ENCODE measurements at regions not wholly inside any gene's neighbourhood (a gene's known extent, or its start where the extent isn't known, plus 50 kb on each side); places are given as distances from the start of the nearest gene placed in this dataset.

DNA sequence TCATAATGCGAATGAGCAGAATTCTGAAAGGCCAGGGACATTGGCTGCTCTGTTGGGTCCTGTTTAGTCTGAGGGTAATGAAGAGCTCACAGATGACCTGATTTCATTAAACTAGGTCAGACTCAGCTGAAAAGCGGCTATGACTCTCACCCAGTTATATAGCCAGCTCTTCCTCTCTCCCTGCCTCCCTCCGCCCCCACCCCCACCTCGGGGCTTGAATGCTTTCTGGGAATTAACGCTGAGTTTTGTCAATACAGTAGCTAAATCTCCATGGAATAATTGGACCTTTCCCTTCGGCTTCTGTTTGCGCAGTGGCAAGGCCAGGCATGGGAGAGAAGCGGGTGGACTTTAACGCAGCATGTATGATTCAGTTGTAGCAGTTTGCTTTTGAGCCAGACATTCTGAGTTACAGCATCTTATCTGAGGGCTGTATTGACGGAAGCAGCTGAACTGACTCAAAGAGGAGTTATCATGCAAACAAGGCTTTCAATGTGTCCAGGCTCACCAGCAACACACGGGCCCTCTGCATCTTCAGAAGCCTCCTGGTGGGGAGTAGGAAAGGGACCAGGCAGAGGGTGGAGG, 110.6 kb downstream of the MYCN start:
- Histone ChIP-seq H2AFZ (ENCODE audit: low read length) (no peak overlapping the region), H3K27me3 (ENCODE audit: insufficient read depth, low read length) (no peaks in the 10 kb centered on the region), H3K14ac (ENCODE audit: insufficient read depth, low read length) (no peak overlapping the region), H3K9me3 (ENCODE audit: control insufficient read depth, low read depth, low read length) (no peaks in the 10 kb centered on the region), H2BK15ac (ENCODE audit: low read depth, low read length) (no peak overlapping the region), H4K5ac (ENCODE audit: insufficient read length, low read depth, low read length) (no peak overlapping the region), H3K4me1 (ENCODE audit: insufficient read depth, low read length) (peaks cover 7% of the 10 kb centered on the region), H4K20me1 (ENCODE audit: control insufficient read depth, insufficient read depth, insufficient read length) (no peaks in the 10 kb centered on the region), H2BK12ac (ENCODE audit: insufficient read length, low read depth, low read length) (no peak overlapping the region), H3K27ac (ENCODE audit: insufficient read length, low read depth, low read length) (no peak overlapping the region), H3K18ac (ENCODE audit: insufficient read length, low read depth, low read length) (no peak overlapping the region), H4K8ac (replicated peaks; ENCODE audit: insufficient read length, low read depth, low read length) (no peak overlapping the region), H3K79me1 (ENCODE audit: insufficient read depth, low read depth, low read length, poor library complexity, severe bottlenecking) (no peaks in the 10 kb centered on the region), H3K23ac (ENCODE audit: insufficient read length, low read depth, low read length) (no peak overlapping the region), H4K91ac (ENCODE audit: insufficient read length, low read depth, low read length) (no peak overlapping the region), H2AK5ac (ENCODE audit: insufficient read length, low read length) (no peak overlapping the region), H2BK20ac (ENCODE audit: low read depth, low read length, poor library complexity, severe bottlenecking) (no peak overlapping the region), H3T11ph (ENCODE audit: low read length) (no peak overlapping the region), H3K56ac (ENCODE audit: insufficient read length, low read depth, low read length) (no peak overlapping the region), H3K4ac (ENCODE audit: low read depth, low read length) (no peak overlapping the region), H2BK5ac (ENCODE audit: insufficient read length, low read length) (no peak overlapping the region), H3K4me2 (ENCODE audit: insufficient read depth, insufficient read length, low read length) (no peak overlapping the region), H3K79me2 (ENCODE audit: insufficient read depth, low read length) (no peaks in the 10 kb centered on the region), H2BK120ac (ENCODE audit: low read depth, low read length, poor library complexity, severe bottlenecking) (no peak overlapping the region), H3K23me2 (ENCODE audit: insufficient read length, low read depth, low read length, poor library complexity, severe bottlenecking) (no peaks in the 10 kb centered on the region), H3K9ac (ENCODE audit: extremely low read depth, insufficient read length, low read length) (no peak overlapping the region)
- peaks cover 2% of the 10 kb centered on the region; the same call in 1 of the 2 replicates for H3K27me3 Mint-ChIP-seq (ENCODE audit: low read depth)
- no peaks in the 10 kb centered on the region; a peak in 1 of 7 replicates for H3K36me3 Mint-ChIP-seq (ENCODE audit: insufficient read depth in 1 of 3, low read depth in 3 of 3)
- H3K4me3 Mint-ChIP-seq, result no peak overlapping the region
- TF ChIP-seq, protein P1, sequence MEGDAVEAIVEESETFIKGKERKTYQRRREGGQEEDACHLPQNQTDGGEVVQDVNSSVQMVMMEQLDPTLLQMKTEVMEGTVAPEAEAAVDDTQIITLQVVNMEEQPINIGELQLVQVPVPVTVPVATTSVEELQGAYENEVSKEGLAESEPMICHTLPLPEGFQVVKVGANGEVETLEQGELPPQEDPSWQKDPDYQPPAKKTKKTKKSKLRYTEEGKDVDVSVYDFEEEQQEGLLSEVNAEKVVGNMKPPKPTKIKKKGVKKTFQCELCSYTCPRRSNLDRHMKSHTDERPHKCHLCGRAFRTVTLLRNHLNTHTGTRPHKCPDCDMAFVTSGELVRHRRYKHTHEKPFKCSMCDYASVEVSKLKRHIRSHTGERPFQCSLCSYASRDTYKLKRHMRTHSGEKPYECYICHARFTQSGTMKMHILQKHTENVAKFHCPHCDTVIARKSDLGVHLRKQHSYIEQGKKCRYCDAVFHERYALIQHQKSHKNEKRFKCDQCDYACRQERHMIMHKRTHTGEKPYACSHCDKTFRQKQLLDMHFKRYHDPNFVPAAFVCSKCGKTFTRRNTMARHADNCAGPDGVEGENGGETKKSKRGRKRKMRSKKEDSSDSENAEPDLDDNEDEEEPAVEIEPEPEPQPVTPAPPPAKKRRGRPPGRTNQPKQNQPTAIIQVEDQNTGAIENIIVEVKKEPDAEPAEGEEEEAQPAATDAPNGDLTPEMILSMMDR (conservative IDR thresholded peaks at IDR 0.05), result no peak
- peak overlapping the region in 1 of 3 experiments; percentile 78; a peak in 2 of 7 replicates for H3K27ac Mint-ChIP-seq
- peaks cover 33 to 34% of the 10 kb centered on the region in 2 experiments for H3K4me1 Mint-ChIP-seq
- WGBS (ENCODE audit: extremely low coverage, insufficient read length, low lambda C conversion rate), result no CpG with 5 or more reads among the region's 11 CpGs
- no peaks in the 10 kb centered on the region for H3K9me3 Mint-ChIP-seq
- no peak for DNase-seq

All from H9 (cell line).